GM12872 (cell line): ENCODE measurements at regions not wholly inside any gene's neighbourhood (a gene's known extent, or its start where the extent isn't known, plus 50 kb on each side); places are given as distances from the start of the nearest gene placed in this dataset.

ENCODE experiments used
- TF ChIP-seq, protein P1 (sequence below): IDR thresholded peaks from 3 replicates; pipeline ENCODE4 v1.5.1; 2011; ENCODE audit warnings: low read depth, mild to moderate bottlenecking, low read length, moderate library complexity; ENCODE audit not compliant: insufficient read depth

DNA sequence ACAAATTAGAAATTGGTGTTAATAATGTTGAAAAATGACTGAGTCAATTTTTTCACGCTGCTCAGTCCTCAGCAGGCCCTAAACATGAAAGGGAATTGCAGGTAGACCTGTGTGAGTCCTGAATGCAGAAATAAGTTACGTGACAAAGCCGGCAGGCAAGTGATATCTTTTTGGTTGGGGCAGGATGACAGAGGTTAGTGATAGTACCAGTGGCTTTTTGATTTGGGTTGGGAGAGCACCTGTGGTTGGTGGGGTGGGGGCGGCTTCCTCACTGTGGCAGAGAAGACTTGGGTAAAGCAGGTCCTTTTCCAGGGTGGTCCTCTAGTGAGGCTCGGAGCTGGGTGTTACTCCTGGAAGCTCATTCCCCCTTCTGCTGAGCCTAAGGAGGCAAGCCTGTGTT lies 164.7 kb downstream of the TMEM167A start:
- TF ChIP-seq, protein P1, sequence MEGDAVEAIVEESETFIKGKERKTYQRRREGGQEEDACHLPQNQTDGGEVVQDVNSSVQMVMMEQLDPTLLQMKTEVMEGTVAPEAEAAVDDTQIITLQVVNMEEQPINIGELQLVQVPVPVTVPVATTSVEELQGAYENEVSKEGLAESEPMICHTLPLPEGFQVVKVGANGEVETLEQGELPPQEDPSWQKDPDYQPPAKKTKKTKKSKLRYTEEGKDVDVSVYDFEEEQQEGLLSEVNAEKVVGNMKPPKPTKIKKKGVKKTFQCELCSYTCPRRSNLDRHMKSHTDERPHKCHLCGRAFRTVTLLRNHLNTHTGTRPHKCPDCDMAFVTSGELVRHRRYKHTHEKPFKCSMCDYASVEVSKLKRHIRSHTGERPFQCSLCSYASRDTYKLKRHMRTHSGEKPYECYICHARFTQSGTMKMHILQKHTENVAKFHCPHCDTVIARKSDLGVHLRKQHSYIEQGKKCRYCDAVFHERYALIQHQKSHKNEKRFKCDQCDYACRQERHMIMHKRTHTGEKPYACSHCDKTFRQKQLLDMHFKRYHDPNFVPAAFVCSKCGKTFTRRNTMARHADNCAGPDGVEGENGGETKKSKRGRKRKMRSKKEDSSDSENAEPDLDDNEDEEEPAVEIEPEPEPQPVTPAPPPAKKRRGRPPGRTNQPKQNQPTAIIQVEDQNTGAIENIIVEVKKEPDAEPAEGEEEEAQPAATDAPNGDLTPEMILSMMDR: no peak

DNA sequence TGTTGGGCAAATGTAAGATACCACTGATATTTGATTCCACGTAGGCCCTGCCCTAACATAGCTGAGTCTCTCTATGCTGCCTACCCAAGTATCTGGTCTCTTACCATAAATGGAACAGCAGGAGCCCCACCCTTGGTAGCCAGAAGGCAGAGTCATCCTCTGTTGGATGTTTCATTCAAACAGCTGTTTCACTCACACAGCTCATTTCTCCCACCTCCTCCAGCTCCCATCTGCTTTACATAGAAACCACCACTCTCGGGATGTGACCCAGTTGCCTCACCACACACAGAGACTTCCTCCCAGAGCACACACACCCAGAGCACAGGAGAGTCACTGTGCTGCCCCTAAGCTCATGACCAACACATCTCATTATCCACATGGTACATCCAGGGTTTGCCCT lies 165.3 kb downstream of the TMEM167A start:
- TF ChIP-seq, protein P1: no peak

DNA sequence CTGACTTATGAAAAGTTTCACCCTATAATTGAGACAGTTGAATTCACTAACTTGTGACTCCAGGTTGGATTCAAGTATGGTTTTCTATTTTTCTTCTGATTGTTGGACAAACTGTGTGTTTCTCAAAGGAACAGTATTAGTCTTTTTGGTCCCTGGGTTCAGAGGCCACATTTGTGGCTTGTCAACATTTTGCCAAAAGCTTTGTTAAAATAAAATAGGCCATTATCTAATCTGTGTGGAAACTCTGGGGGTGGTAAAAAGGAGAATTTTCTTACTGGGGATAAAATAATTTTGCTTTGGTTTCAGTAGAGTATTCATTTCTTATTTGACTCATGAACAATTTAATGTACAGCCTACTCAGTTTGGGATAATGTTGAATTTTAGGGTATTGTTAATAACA lies 166.3 kb downstream of the TMEM167A start:
- TF ChIP-seq, protein P1: no peak

DNA sequence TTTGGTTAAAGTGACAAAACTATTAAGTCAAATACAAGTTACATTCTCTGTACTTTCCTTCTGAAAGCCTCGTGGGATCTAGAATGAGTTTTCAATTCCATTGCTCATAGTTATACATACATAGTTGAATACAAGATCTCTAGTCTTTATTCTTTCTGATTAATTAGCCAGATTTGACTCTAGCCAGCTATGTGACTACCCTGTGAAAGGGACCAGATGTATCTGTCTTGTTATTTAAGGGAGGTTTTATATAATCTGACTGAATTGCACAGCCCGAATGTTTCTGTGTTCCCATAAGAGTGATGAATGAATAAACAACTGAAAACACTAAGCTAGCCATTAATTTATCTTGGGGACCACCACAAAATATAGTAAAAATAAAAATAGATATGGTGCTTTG lies 166.7 kb downstream of the TMEM167A start:
- TF ChIP-seq, protein P1: no peak

DNA sequence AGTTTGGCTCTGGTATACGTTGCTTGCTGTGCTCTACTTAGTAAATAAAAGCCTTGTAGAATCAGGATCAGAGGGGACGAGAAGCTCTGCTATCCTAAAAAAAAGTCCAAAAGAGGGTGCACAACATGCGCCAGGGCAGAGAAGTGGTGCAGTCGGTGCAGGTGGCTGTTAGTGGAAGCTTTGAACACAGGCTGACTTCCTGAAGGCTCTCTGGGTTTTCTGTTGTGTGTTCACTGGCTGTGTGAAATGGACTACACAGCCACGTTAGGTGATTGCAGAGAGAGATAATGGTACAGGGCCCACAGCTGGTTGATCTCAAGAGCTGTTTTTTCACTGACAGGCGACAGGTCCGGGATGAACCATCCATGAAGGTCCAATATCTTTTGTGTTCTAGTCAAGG lies 167.4 kb downstream of the TMEM167A start:
- TF ChIP-seq, protein P1: no peak

DNA sequence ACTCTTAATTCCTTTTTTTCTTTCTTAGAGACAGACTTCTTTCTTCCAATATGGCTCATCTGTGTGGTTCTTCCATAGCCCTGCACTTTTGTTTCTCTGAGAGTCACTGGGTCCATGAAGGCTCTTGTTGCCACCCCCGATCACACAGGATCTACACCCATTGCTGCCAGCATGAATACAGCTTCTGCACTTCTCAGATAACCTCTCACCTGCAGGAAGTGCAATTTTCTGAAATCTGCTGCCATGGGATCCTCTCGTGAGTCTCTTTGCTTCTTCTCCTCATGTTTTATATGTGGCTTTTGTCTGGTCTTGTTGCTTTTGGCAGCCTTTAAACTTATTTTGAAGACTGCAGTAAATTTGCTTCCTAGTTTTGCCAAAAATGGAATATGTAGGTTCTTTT lies 171.2 kb downstream of the TMEM167A start:
- TF ChIP-seq, protein P1: no peak

DNA sequence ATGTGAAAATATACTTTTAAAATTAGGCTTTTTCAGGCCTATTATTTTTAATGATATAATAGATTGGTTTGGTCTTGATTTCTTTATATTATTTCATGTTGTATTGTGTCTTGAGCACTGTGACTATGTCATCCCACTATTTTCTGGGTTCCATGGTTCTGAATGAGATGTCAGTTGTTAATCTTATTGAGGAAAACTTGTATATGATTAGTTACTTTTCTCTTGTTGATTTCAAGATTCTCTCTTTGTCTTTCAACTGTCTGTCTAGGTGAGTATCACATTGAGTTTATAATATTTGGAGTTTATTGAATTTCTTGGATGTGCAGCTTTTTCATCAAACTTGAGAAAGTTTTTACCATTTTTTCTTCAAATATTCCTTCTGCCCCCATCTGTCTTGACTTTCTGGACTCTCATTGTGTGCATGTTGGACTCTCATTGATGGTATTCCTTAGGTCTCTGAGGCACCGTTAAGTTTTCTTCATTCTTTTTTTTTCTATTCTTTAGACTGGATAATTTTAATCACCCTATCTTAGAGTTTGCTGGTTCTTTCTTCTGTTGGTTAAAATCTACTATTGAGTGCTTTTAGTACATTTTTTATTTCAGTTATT lies 175.8 kb downstream of the TMEM167A start:
- TF ChIP-seq, protein P1: no peak
